ENCODE measurements at regions not wholly inside any gene's neighbourhood (a gene's known extent, or its start where the extent isn't known, plus 50 kb on each side); places are given as distances from the start of the nearest gene placed in this dataset.

DNA sequence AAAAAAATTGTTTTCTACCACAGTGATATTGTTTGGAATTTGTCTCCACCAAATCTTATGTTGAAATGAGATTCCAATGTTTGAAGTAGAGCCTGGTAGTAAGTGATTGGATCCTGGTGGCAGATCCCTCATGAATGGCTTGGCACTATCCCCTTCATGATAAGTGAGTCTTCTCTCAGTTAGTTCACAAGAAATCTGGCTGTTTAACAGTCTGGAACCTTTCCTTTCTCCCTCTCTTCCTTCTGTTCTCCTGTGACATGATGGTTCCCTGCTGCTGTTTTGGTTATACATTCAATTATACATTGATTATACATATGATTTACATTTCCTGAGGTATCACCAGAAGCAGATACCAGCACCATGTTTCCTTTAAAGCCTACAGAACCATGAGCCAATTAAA lies 442.2 kb downstream of the SLC6A15 start:
- TF ChIP-seq, protein P1, sequence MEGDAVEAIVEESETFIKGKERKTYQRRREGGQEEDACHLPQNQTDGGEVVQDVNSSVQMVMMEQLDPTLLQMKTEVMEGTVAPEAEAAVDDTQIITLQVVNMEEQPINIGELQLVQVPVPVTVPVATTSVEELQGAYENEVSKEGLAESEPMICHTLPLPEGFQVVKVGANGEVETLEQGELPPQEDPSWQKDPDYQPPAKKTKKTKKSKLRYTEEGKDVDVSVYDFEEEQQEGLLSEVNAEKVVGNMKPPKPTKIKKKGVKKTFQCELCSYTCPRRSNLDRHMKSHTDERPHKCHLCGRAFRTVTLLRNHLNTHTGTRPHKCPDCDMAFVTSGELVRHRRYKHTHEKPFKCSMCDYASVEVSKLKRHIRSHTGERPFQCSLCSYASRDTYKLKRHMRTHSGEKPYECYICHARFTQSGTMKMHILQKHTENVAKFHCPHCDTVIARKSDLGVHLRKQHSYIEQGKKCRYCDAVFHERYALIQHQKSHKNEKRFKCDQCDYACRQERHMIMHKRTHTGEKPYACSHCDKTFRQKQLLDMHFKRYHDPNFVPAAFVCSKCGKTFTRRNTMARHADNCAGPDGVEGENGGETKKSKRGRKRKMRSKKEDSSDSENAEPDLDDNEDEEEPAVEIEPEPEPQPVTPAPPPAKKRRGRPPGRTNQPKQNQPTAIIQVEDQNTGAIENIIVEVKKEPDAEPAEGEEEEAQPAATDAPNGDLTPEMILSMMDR (IDR thresholded peaks at IDR 0.05) = no peak
- TF ChIP-seq POLR2A (IDR thresholded peaks at IDR 0.05) = no peak
